OCI-LY1 (cell line): ENCODE measurements at regions not wholly inside any gene's neighbourhood (a gene's known extent, or its start where the extent isn't known, plus 50 kb on each side); places are given as distances from the start of the nearest gene placed in this dataset.

ENCODE experiments used
- EZH2 ChIP-seq: fragments of 200-600 bp; sonication (generic), shearing (Covaris generic); IDR thresholded peaks from 2 replicates; pipeline ENCODE4 v1.8.0; 2017; ENCODE audit warnings: borderline replicate concordance, mixed run types, mild to moderate bottlenecking, antibody characterized with exemption, low read length, moderate library complexity, mixed read lengths
- TF ChIP-seq, protein P1 (sequence below): fragments of 200-600 bp; sonication (generic), shearing (Covaris generic); IDR thresholded peaks from 2 replicates; pipeline ENCODE4 v1.5.1; 2017; ENCODE audit warnings: mild to moderate bottlenecking, antibody characterized with exemption, low read length, moderate library complexity, mixed read lengths

DNA sequence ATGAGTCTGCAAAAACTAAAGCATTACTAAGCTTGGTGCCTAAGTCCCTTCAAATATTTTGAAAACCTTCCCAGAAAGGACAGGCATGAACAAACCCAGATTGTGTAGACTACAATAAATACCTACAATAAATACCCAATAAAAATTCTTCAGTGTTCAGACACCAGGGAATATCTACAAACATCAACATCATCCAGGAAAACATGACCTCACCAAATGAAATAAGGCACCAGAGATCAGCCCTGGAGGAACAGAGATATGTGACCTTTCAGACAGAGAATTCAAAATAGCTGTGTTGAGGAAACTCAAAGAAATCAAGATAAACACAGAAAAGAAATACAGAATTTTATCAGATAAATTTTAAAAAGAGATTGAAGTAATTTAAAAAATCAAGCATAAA, 57.8 kb upstream of the NLRP2B start:
- TF ChIP-seq, protein P1, sequence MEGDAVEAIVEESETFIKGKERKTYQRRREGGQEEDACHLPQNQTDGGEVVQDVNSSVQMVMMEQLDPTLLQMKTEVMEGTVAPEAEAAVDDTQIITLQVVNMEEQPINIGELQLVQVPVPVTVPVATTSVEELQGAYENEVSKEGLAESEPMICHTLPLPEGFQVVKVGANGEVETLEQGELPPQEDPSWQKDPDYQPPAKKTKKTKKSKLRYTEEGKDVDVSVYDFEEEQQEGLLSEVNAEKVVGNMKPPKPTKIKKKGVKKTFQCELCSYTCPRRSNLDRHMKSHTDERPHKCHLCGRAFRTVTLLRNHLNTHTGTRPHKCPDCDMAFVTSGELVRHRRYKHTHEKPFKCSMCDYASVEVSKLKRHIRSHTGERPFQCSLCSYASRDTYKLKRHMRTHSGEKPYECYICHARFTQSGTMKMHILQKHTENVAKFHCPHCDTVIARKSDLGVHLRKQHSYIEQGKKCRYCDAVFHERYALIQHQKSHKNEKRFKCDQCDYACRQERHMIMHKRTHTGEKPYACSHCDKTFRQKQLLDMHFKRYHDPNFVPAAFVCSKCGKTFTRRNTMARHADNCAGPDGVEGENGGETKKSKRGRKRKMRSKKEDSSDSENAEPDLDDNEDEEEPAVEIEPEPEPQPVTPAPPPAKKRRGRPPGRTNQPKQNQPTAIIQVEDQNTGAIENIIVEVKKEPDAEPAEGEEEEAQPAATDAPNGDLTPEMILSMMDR: no peak
- TF ChIP-seq EZH2: no peak
